ENCODE measurements at regions not wholly inside any gene's neighbourhood (a gene's known extent, or its start where the extent isn't known, plus 50 kb on each side); places are given as distances from the start of the nearest gene placed in this dataset.

- TF ChIP-seq SPI1 (IDR thresholded peaks at IDR 0.05; ENCODE audit: low read depth, low read length): no peak
- TF ChIP-seq TAF1 (IDR thresholded peaks at IDR 0.05; ENCODE audit: low read depth, low read length): no peak
- TF ChIP-seq POLR2AphosphoS5 (IDR thresholded peaks at IDR 0.05; ENCODE audit: low read depth, low read length): no peak
- TF ChIP-seq POU2F2 (IDR thresholded peaks at IDR 0.05; ENCODE audit: low read depth, low read length): no peak
- no peak for TF ChIP-seq POLR2A (IDR thresholded peaks at IDR 0.05; ENCODE audit: low read depth, low read length)
- no peak for TF ChIP-seq PAX5 (IDR thresholded peaks at IDR 0.05; ENCODE audit: insufficient read depth, low read length, severe bottlenecking)
- FAIRE-seq (no peak), DNase-seq (ENCODE audit: insufficient read length, low spot score) (no peak)
Observed at GRCh38 chr18:34608064-34608463, 102.0 kb upstream of the DTNA start.

GRCh38 chr18:34609986-34610648, 100.0 kb upstream of the DTNA start:
- FAIRE-seq: no peak

GRCh38 chr18:34611904-34612303, 98.2 kb upstream of the DTNA start:
- DNase-seq (ENCODE audit: insufficient read length, low spot score) (no peak), FAIRE-seq (no peak)
- no peak for TF ChIP-seq PAX5 (IDR thresholded peaks at IDR 0.05; ENCODE audit: insufficient read depth, low read length, severe bottlenecking)
- TF ChIP-seq TAF1 (IDR thresholded peaks at IDR 0.05; ENCODE audit: low read depth, low read length): no peak
- no peak for TF ChIP-seq SPI1 (IDR thresholded peaks at IDR 0.05; ENCODE audit: low read depth, low read length)
- TF ChIP-seq POU2F2 (IDR thresholded peaks at IDR 0.05; ENCODE audit: low read depth, low read length): no peak
- no peak for TF ChIP-seq POLR2A (IDR thresholded peaks at IDR 0.05; ENCODE audit: low read depth, low read length)
- no peak for TF ChIP-seq POLR2AphosphoS5 (IDR thresholded peaks at IDR 0.05; ENCODE audit: low read depth, low read length)

More at GRCh38 chr18:34609986-34610648, 100.0 kb upstream of the DTNA start:
- no peak for TF ChIP-seq SPI1 (IDR thresholded peaks at IDR 0.05; ENCODE audit: low read depth, low read length)
- no peak for TF ChIP-seq POLR2AphosphoS5 (IDR thresholded peaks at IDR 0.05; ENCODE audit: low read depth, low read length)
- no peak for TF ChIP-seq POLR2A (IDR thresholded peaks at IDR 0.05; ENCODE audit: low read depth, low read length)
- TF ChIP-seq POU2F2 (IDR thresholded peaks at IDR 0.05; ENCODE audit: low read depth, low read length): no peak
- no peak for TF ChIP-seq PAX5 (IDR thresholded peaks at IDR 0.05; ENCODE audit: insufficient read depth, low read length, severe bottlenecking)
- no peak for TF ChIP-seq TAF1 (IDR thresholded peaks at IDR 0.05; ENCODE audit: low read depth, low read length)
- DNase-seq (ENCODE audit: insufficient read length, low spot score): no peak

GRCh38 chr18:34620258-34620861, 89.7 kb upstream of the DTNA start:
- DNase-seq (ENCODE audit: insufficient read length, low spot score): no peak
- no peak for FAIRE-seq
- TF ChIP-seq POLR2AphosphoS5 (IDR thresholded peaks at IDR 0.05; ENCODE audit: low read depth, low read length) (no peak), TAF1 (IDR thresholded peaks at IDR 0.05; ENCODE audit: low read depth, low read length) (no peak), SPI1 (IDR thresholded peaks at IDR 0.05; ENCODE audit: low read depth, low read length) (no peak), PAX5 (IDR thresholded peaks at IDR 0.05; ENCODE audit: insufficient read depth, low read length, severe bottlenecking) (no peak), POLR2A (IDR thresholded peaks at IDR 0.05; ENCODE audit: low read depth, low read length) (no peak), POU2F2 (IDR thresholded peaks at IDR 0.05; ENCODE audit: low read depth, low read length) (no peak)

- TF ChIP-seq PAX5 (IDR thresholded peaks at IDR 0.05; ENCODE audit: insufficient read depth, low read length, severe bottlenecking): no peak
- TF ChIP-seq TAF1 (IDR thresholded peaks at IDR 0.05; ENCODE audit: low read depth, low read length): no peak
- TF ChIP-seq SPI1 (IDR thresholded peaks at IDR 0.05; ENCODE audit: low read depth, low read length): no peak
- TF ChIP-seq POU2F2 (IDR thresholded peaks at IDR 0.05; ENCODE audit: low read depth, low read length): no peak
- no peak for TF ChIP-seq POLR2A (IDR thresholded peaks at IDR 0.05; ENCODE audit: low read depth, low read length)
- no peak for TF ChIP-seq POLR2AphosphoS5 (IDR thresholded peaks at IDR 0.05; ENCODE audit: low read depth, low read length)
Observed at GRCh38 chr18:34623557-34623956, 86.5 kb upstream of the DTNA start.

GRCh38 chr18:34624551-34624950, 85.5 kb upstream of the DTNA start:
- DNase-seq (ENCODE audit: insufficient read length, low spot score): no peak

More at GRCh38 chr18:34623557-34623956, 86.5 kb upstream of the DTNA start:
- no peak for DNase-seq (ENCODE audit: insufficient read length, low spot score)
- FAIRE-seq: no peak

GRCh38 chr18:34626404-34627136, 83.5 kb upstream of the DTNA start:
- TF ChIP-seq SPI1 (IDR thresholded peaks at IDR 0.05; ENCODE audit: low read depth, low read length) (no peak), POU2F2 (IDR thresholded peaks at IDR 0.05; ENCODE audit: low read depth, low read length) (no peak), POLR2A (IDR thresholded peaks at IDR 0.05; ENCODE audit: low read depth, low read length) (no peak), PAX5 (IDR thresholded peaks at IDR 0.05; ENCODE audit: insufficient read depth, low read length, severe bottlenecking) (no peak), TAF1 (IDR thresholded peaks at IDR 0.05; ENCODE audit: low read depth, low read length) (no peak), POLR2AphosphoS5 (IDR thresholded peaks at IDR 0.05; ENCODE audit: low read depth, low read length) (no peak)
- DNase-seq (ENCODE audit: insufficient read length, low spot score): no peak
- FAIRE-seq: no peak

More at GRCh38 chr18:34624551-34624950, 85.5 kb upstream of the DTNA start:
- no peak for FAIRE-seq
- no peak for TF ChIP-seq PAX5 (IDR thresholded peaks at IDR 0.05; ENCODE audit: insufficient read depth, low read length, severe bottlenecking)
- TF ChIP-seq POU2F2 (IDR thresholded peaks at IDR 0.05; ENCODE audit: low read depth, low read length): no peak
- TF ChIP-seq TAF1 (IDR thresholded peaks at IDR 0.05; ENCODE audit: low read depth, low read length): no peak
- no peak for TF ChIP-seq SPI1 (IDR thresholded peaks at IDR 0.05; ENCODE audit: low read depth, low read length)
- TF ChIP-seq POLR2A (IDR thresholded peaks at IDR 0.05; ENCODE audit: low read depth, low read length): no peak

- FAIRE-seq: no peak
- TF ChIP-seq SPI1 (IDR thresholded peaks at IDR 0.05; ENCODE audit: low read depth, low read length): no peak
- no peak for TF ChIP-seq TAF1 (IDR thresholded peaks at IDR 0.05; ENCODE audit: low read depth, low read length)
- TF ChIP-seq POLR2AphosphoS5 (IDR thresholded peaks at IDR 0.05; ENCODE audit: low read depth, low read length): no peak
- TF ChIP-seq POU2F2 (IDR thresholded peaks at IDR 0.05; ENCODE audit: low read depth, low read length): no peak
- TF ChIP-seq PAX5 (IDR thresholded peaks at IDR 0.05; ENCODE audit: insufficient read depth, low read length, severe bottlenecking): no peak
- TF ChIP-seq POLR2A (IDR thresholded peaks at IDR 0.05; ENCODE audit: low read depth, low read length): no peak
Observed at GRCh38 chr18:34627137-34627920, 82.8 kb upstream of the DTNA start.

More at GRCh38 chr18:34627137-34627920, 82.8 kb upstream of the DTNA start:
- no peak for DNase-seq (ENCODE audit: insufficient read length, low spot score)

Measured in GM12891 (cell line).